Keratinocyte (primary cell): ENCODE measurements at regions not wholly inside any gene's neighbourhood (a gene's known extent, or its start where the extent isn't known, plus 50 kb on each side); places are given as distances from the start of the nearest gene placed in this dataset.

ENCODE experiments used
- DNase-seq: peaks from one replicate; pipeline ENCODE4 v3.0.0-alpha.2; 2011; ENCODE audit warnings: low read depth, missing footprints, low spot score
- FAIRE-seq: peaks from 2 replicates; lab custom pipeline; 2011; peaks lifted over from hg19 to GRCh38; lab: Jason Lieb, UNC
- H2AFZ ChIP-seq: 2 replicates; pipeline ENCODE4 v1.6.0; 2012; ENCODE audit warnings: low read length, control low read depth, inconsistent platforms; ENCODE audit not compliant: control insufficient read depth
- H3K27ac ChIP-seq: 2 replicates; pipeline ENCODE4 v1.5.1; 2011; ENCODE audit warnings: low read length; ENCODE audit not compliant: control insufficient read depth, insufficient read depth
- H3K27me3 ChIP-seq: 3 replicates; pipeline ENCODE4 v1.6.0; 2011; ENCODE audit warnings: low read length; ENCODE audit not compliant: control insufficient read depth, insufficient read depth; ENCODE audit errors: extremely low read depth
- H3K36me3 ChIP-seq, 2 experiments: 2 replicates in 1 of 2; 3 replicates in 1 of 2; pipeline ENCODE4 v1.5.1; 2011; ENCODE audit warnings: low read length in 2 of 2, mild to moderate bottlenecking in 1 of 2; ENCODE audit not compliant: control insufficient read depth in 2 of 2, insufficient read depth in 2 of 2; ENCODE audit errors: extremely low read depth in 1 of 2
- H3K4me1 ChIP-seq: 3 replicates; pipeline ENCODE4 v1.5.1; 2011; ENCODE audit warnings: low read length; ENCODE audit not compliant: control insufficient read depth, insufficient read depth; ENCODE audit errors: extremely low read depth
- H3K4me2 ChIP-seq: 3 replicates; pipeline ENCODE4 v1.6.0; 2011; ENCODE audit warnings: low read depth, low read length; ENCODE audit not compliant: control insufficient read depth, insufficient read depth; ENCODE audit errors: extremely low read depth
- H3K4me3 ChIP-seq, 3 experiments: fragments of 200-600 bp in 1 of 3; sonication (generic) in 1 of 3; 2 replicates in 2 of 3; 3 replicates in 1 of 3; pipeline ENCODE4 v1.5.1; 2011 to 2016; ENCODE audit warnings: low read length in 3 of 3, mild to moderate bottlenecking in 3 of 3, control low read depth in 2 of 3, inconsistent platforms in 1 of 3, low read depth in 1 of 3, mixed read lengths in 1 of 3, mixed run types in 1 of 3, moderate library complexity in 1 of 3; ENCODE audit not compliant: control insufficient read depth in 2 of 3, insufficient read depth in 2 of 3; ENCODE audit errors: extremely low read depth in 1 of 3
- H3K79me2 ChIP-seq: 2 replicates; pipeline ENCODE4 v1.6.0; 2012; ENCODE audit warnings: low read length; ENCODE audit not compliant: control insufficient read depth, insufficient read depth
- H3K9ac ChIP-seq: 3 replicates; pipeline ENCODE4 v1.6.0; 2011; ENCODE audit warnings: low read length; ENCODE audit not compliant: control insufficient read depth, insufficient read depth; ENCODE audit errors: extremely low read depth
- H3K9me1 ChIP-seq: 3 replicates; pipeline ENCODE4 v1.6.0; 2011; ENCODE audit warnings: low read length; ENCODE audit not compliant: control insufficient read depth, insufficient read depth; ENCODE audit errors: extremely low read depth
- H3K9me3 ChIP-seq: 2 replicates; pipeline ENCODE4 v1.5.1; 2012; ENCODE audit warnings: low read depth, low read length; ENCODE audit not compliant: control insufficient read depth
- H4K20me1 ChIP-seq: 3 replicates; pipeline ENCODE4 v1.6.0; 2011; ENCODE audit warnings: low read length; ENCODE audit not compliant: control insufficient read depth, insufficient read depth; ENCODE audit errors: extremely low read depth
- EZH2 ChIP-seq: IDR thresholded peaks from one replicate; pipeline ENCODE4 v1.6.1; 2012; ENCODE audit warnings: inconsistent platforms, mild to moderate bottlenecking, low read length, moderate library complexity
- dilution Hi-C: fragments of 300-500 bp; cut with MboI; formaldehyde crosslinking; loops from one replicate; pipeline ENCODE4 v1.7.0; 2020; ENCODE audit warnings: low sequenced_read_pairs; ENCODE audit not compliant: extremely low pct_ligation_motif_present
- TF ChIP-seq, protein P1 (sequence below), 3 experiments: IDR thresholded peaks in 1 of 3; conservative IDR thresholded peaks in 1 of 3; optimal IDR thresholded peaks in 1 of 3; 2 replicates in 2 of 3; 3 replicates in 1 of 3; pipeline versions ENCODE3 to v1.5.1; 2011; ENCODE audit warnings: low read length in 3 of 3, mild to moderate bottlenecking in 3 of 3, moderate library complexity in 2 of 3, control low read depth in 1 of 3, inconsistent platforms in 1 of 3; ENCODE audit not compliant: insufficient read depth in 2 of 3; ENCODE audit errors: extremely low read depth in 1 of 3

GRCh38 chr17:14925498-14925897 lies 339.6 kb downstream of the PMP22 start:
- dilution Hi-C loops: no loop called here
- no peak overlapping the region for H3K9ac ChIP-seq
- H3K27ac ChIP-seq: no peak overlapping the region

DNA sequence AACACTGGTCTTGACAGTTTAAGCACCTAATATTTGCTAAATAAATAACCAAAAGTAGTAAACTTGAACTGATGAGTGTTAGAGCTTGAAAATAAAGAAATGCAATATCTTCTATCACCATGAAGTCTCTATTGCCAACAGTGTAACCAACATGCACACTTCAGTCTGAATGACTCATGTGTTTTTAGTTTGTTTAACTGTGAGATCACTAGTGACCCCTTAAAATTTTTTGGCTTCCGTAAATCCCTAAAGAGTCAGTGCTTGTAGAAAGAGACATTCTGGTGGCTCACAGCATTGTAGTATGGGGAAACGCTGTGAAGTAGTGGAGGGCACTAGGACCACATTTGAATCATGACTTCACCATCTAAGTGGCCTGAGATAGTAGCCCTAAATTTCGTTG lies 341.1 kb downstream of the PMP22 start:
- DNase-seq: no peak
- H3K4me2 ChIP-seq: no peak overlapping the region
- no peak overlapping the region for H3K4me3 ChIP-seq
- no peak overlapping the region for H3K27ac ChIP-seq
- H3K79me2 ChIP-seq: no peaks in the 10 kb centered on the region
- H3K9ac ChIP-seq: no peak overlapping the region
- no peak overlapping the region for H2AFZ ChIP-seq
- H3K9me1 ChIP-seq: no peaks in the 10 kb centered on the region
- no peaks in the 10 kb centered on the region for H4K20me1 ChIP-seq
- H3K36me3 ChIP-seq: no peaks in the 10 kb centered on the region
- dilution Hi-C loops: no loop called here
- TF ChIP-seq, protein P1, sequence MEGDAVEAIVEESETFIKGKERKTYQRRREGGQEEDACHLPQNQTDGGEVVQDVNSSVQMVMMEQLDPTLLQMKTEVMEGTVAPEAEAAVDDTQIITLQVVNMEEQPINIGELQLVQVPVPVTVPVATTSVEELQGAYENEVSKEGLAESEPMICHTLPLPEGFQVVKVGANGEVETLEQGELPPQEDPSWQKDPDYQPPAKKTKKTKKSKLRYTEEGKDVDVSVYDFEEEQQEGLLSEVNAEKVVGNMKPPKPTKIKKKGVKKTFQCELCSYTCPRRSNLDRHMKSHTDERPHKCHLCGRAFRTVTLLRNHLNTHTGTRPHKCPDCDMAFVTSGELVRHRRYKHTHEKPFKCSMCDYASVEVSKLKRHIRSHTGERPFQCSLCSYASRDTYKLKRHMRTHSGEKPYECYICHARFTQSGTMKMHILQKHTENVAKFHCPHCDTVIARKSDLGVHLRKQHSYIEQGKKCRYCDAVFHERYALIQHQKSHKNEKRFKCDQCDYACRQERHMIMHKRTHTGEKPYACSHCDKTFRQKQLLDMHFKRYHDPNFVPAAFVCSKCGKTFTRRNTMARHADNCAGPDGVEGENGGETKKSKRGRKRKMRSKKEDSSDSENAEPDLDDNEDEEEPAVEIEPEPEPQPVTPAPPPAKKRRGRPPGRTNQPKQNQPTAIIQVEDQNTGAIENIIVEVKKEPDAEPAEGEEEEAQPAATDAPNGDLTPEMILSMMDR (optimal IDR thresholded peaks at IDR 0.05 in 1 of 3, IDR thresholded peaks at IDR 0.05 in 1 of 3, conservative IDR thresholded peaks at IDR 0.05 in 1 of 3; ENCODE audit: extremely low read depth in 1 of 3, insufficient read depth in 2 of 3, low read length in 3 of 3): no peak
- TF ChIP-seq EZH2: no peak
- no peak for FAIRE-seq
- H3K27me3 ChIP-seq: no peaks in the 10 kb centered on the region
- H3K9me3 ChIP-seq: peaks cover 2% of the 10 kb centered on the region
- H3K4me1 ChIP-seq: peaks cover 3% of the 10 kb centered on the region

More at GRCh38 chr17:14925498-14925897, 339.6 kb downstream of the PMP22 start:
- H4K20me1 ChIP-seq: no peaks in the 10 kb centered on the region
- peaks cover 2% of the 10 kb centered on the region for H3K9me3 ChIP-seq
- no peaks in the 10 kb centered on the region for H3K9me1 ChIP-seq
- H3K27me3 ChIP-seq: no peaks in the 10 kb centered on the region
- FAIRE-seq (no peak), DNase-seq (no peak)
- H3K36me3 ChIP-seq: no peaks in the 10 kb centered on the region
- H3K4me1 ChIP-seq: no peaks in the 10 kb centered on the region
- H3K4me2 ChIP-seq: no peak overlapping the region
- no peak overlapping the region for H2AFZ ChIP-seq
- no peaks in the 10 kb centered on the region for H3K79me2 ChIP-seq
- TF ChIP-seq, protein P1 (optimal IDR thresholded peaks at IDR 0.05 in 1 of 3, IDR thresholded peaks at IDR 0.05 in 1 of 3, conservative IDR thresholded peaks at IDR 0.05 in 1 of 3; ENCODE audit: extremely low read depth in 1 of 3, insufficient read depth in 2 of 3, low read length in 3 of 3): no peak
- no peak for TF ChIP-seq EZH2
- H3K4me3 ChIP-seq: no peak overlapping the region
